GM12873 (cell line): ENCODE measurements at regions not wholly inside any gene's neighbourhood (a gene's known extent, or its start where the extent isn't known, plus 50 kb on each side); places are given as distances from the start of the nearest gene placed in this dataset.

ENCODE experiments used
- CTCF ChIP-seq: IDR thresholded peaks from 2 replicates; pipeline ENCODE4 v1.5.1; 2012; ENCODE audit warnings: low read depth, mild to moderate bottlenecking, moderate library complexity, low read length, control low read depth; ENCODE audit not compliant: insufficient read depth; ENCODE audit errors: missing control alignments

GRCh38 chr5:58239731-58240130, 220.2 kb downstream of the PLK2 start:
- TF ChIP-seq CTCF: no peak

- TF ChIP-seq CTCF: no peak
Observed at GRCh38 chr5:58239045-58239444, 220.8 kb downstream of the PLK2 start.

- no peak for TF ChIP-seq CTCF
Observed at GRCh38 chr5:58236498-58236897, 223.4 kb downstream of the PLK2 start.

GRCh38 chr5:58235299-58235698, 224.6 kb downstream of the PLK2 start:
- TF ChIP-seq CTCF: no peak

GRCh38 chr5:58232130-58232529, 227.8 kb downstream of the PLK2 start:
- no peak for TF ChIP-seq CTCF

GRCh38 chr5:58231041-58231440, 228.8 kb downstream of the PLK2 start:
- no peak for TF ChIP-seq CTCF

GRCh38 chr5:58228896-58229295, 231.0 kb downstream of the PLK2 start:
- no peak for TF ChIP-seq CTCF
